Spinal cord (tissue), 9 donors: ENCODE measurements at regions not wholly inside any gene's neighbourhood (a gene's known extent, or its start where the extent isn't known, plus 50 kb on each side); places are given as distances from the start of the nearest gene placed in this dataset.
"Not testable (repeated sequence)": the region's sequence is repeated elsewhere in the genome, so short reads cannot be mapped to it uniquely, and the experiment has no call there.

Source experiments
- DNase-seq, 6 donors: peaks; one replicate each; pipeline versions ENCODE4 v3.0.0 to v3.0.0-alpha.2; 2013 to 2015; ENCODE audit warnings: low spot score in 6 of 6, low read depth in 4 of 6
- H3K27ac ChIP-seq: one replicate; pipeline ENCODE4 v1.5.1; 2013; ENCODE audit warnings: low read depth, low read length, control low read depth
- H3K27me3 ChIP-seq: one replicate; pipeline ENCODE4 v1.6.1; 2013; ENCODE audit warnings: low read length; ENCODE audit not compliant: control insufficient read depth, insufficient read depth
- H3K36me3 ChIP-seq: one replicate; pipeline ENCODE4 v1.6.1; 2013; ENCODE audit warnings: low read length; ENCODE audit not compliant: control insufficient read depth, insufficient read depth
- H3K4me1 ChIP-seq: one replicate; pipeline ENCODE4 v1.6.1; 2013; ENCODE audit warnings: low read length; ENCODE audit not compliant: control insufficient read depth, insufficient read depth
- H3K4me3 ChIP-seq: one replicate; pipeline ENCODE4 v1.5.1; 2013; ENCODE audit warnings: low read depth, low read length, control low read depth
- H3K9me3 ChIP-seq: one replicate; pipeline ENCODE4 v1.6.1; 2013; ENCODE audit warnings: low read length; ENCODE audit not compliant: control insufficient read depth, insufficient read depth
- WGBS: methylation state at CpG from one replicate; pipeline ENCODE4 v1.1.5; 2013; ENCODE audit warnings: missing lambda C conversion rate; ENCODE audit not compliant: insufficient coverage; 5-methylcytosine and 5-hydroxymethylcytosine counted together
- donor health status: healthy.

DNA sequence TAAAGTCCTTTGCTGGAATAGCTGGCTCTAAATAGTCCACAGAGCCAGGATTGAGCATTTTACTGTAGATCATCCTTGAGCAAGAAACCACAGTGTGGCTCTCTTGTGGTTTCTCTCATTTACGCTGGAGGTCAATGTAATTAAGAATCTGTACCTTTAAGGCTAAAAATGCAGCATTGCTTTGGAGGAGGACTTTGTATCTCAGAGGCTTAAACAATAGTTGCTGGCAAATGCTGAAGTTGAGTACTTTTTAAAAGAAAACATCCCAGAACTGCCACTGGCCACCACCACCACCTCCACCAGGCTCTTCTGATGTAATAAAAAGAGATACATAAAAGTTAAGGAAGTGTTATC is 177.3 kb upstream of the ADAMTSL1 start:
- Histone ChIP-seq H3K4me1 (no peaks in the 10 kb centered on the region), H3K27me3 (no peaks in the 10 kb centered on the region), H3K27ac (no peak overlapping the region), H3K4me3 (no peak overlapping the region), H3K9me3 (no peaks in the 10 kb centered on the region), H3K36me3 (no peaks in the 10 kb centered on the region)
- WGBS = 50% methylated on average over 1 of the region's 1 CpG
- DNase-seq = no peak

DNA sequence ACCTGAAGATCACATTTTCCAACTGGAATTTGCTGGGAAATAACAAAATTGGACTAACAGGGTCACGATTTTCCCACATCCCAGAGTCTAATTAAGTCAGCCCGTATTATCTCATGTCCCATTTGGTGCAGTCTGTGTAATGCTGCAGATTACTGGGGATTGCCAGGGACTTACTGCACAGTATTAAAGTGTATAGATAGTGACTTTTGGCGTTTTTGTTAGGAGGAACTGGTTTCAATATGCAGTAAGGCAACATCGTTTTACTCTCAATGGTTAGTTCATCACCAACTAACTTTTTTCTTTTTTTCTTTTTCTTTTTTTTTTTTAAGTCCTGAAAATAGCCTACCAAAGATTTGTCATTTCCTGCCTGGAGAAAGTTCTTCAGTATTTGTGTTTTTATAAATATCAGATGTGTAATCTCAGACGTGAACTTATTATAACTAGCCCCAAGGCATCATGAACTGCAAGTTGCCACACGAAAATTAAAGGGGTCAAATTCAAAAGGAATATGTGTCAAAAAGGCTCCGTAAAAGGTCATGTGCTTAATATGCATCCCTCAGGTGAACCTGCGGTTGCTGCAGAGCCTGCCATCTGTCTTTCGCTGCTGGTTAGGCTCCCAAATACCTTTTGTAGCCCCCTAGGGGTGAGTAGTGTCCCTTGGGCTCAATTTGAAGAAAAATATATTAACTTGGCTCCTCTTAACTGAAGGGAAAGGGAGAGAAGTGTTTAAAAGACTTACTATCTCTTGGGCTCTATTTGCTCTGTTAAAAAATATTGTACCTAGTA is 176.7 kb upstream of the ADAMTSL1 start:
- H3K27ac ChIP-seq = no peak overlapping the region
- 65% methylated on average over 3 of the region's 9 CpGs for WGBS
- DNase-seq = peak in 1 of 6 donors; percentile 63
- H3K4me1 ChIP-seq = no peaks in the 10 kb centered on the region
- H3K27me3 ChIP-seq = no peaks in the 10 kb centered on the region
- no peaks in the 10 kb centered on the region for H3K9me3 ChIP-seq
- H3K36me3 ChIP-seq = no peaks in the 10 kb centered on the region
- H3K4me3 ChIP-seq = no peak overlapping the region

DNA sequence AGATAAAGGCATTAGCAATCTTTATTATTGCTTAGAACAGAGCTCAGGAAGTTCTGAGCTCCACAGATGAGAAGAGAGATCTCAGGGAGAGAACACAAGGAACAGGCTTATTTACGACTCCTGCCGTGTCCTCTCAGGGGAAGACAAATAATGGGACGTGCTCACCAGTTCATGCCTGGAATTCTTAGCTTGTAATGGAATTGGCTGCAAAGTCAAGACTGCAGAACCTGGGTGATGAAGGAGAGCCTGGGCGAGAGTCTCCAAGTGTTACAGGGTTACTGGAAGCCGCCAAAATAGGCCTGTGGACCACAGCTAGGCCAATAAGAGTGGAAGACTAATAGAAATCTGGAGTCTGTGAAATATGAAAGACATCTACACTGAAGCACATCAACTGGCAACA is 174.5 kb upstream of the ADAMTSL1 start:
- no peaks in the 10 kb centered on the region for H3K36me3 ChIP-seq
- DNase-seq = no peak
- no peaks in the 10 kb centered on the region for H3K4me1 ChIP-seq
- H3K27me3 ChIP-seq = no peaks in the 10 kb centered on the region
- H3K9me3 ChIP-seq = no peaks in the 10 kb centered on the region
- 67% methylated on average over 4 of the region's 5 CpGs for WGBS
- no peak overlapping the region for H3K4me3 ChIP-seq
- H3K27ac ChIP-seq = no peak overlapping the region

DNA sequence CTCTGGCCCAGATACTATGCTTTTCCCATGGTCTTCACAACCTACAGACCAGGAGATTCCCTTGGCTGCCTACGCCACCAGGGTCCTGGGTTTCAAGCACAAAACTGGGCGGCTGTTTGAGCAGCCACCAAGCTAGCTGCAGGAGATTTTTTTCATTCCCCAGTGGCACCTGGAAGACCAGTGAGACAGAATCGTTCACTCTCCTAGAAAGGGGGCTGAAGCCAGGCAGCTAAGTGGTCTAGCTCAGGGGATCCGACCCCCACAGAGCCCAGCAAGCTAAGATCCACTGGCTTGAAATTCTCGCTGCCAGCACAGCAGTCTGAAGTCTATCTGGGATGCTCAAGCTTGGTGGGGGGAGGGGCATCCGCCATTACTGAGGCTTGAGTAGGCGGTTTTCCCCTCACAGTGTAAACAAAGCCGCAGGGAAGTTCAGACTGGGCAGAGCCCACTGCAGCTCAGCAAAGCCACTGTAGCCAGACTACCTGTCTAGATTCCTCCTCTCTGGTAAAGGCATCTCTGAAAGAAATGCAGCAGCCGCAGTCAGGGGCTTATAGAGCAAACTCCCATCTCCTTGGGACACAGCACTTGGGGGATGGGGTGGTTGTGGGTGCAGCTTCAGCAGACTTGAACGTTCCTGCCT is 168.7 kb upstream of the ADAMTSL1 start:
- WGBS = 65% methylated on average over 9 of the region's 10 CpGs
- not testable (repeated sequence) for H3K27ac ChIP-seq, H3K9me3 ChIP-seq, H3K27me3 ChIP-seq, H3K36me3 ChIP-seq, H3K4me3 ChIP-seq, DNase-seq, H3K4me1 ChIP-seq

DNA sequence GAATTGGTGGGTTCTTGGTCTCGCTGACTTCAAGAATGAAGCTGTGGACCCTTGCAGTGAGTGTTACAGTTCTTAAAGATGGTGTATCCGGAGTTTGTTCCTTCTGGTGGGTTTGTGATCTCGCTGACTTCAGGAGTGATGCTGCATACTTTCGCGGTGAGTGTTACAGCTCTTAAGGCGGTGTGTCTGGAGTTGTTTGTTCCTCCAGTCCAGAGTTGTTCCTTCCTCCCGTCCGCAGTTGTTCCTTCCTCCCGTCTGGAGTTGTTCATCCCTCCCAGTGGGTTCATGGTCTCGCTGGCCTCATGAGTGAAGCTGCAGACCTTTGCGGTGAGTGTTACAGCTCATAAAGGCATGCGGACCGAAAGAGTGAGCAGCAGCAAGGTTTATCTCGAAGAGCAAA is 159.6 kb upstream of the ADAMTSL1 start:
- H3K4me1 ChIP-seq = no peaks in the 10 kb centered on the region
- no peak overlapping the region for H3K27ac ChIP-seq
- no peaks in the 10 kb centered on the region for H3K36me3 ChIP-seq
- 94% methylated on average over 11 of the region's 14 CpGs for WGBS
- H3K27me3 ChIP-seq = no peaks in the 10 kb centered on the region
- no peaks in the 10 kb centered on the region for H3K9me3 ChIP-seq
- H3K4me3 ChIP-seq = no peak overlapping the region
- DNase-seq = no peak

DNA sequence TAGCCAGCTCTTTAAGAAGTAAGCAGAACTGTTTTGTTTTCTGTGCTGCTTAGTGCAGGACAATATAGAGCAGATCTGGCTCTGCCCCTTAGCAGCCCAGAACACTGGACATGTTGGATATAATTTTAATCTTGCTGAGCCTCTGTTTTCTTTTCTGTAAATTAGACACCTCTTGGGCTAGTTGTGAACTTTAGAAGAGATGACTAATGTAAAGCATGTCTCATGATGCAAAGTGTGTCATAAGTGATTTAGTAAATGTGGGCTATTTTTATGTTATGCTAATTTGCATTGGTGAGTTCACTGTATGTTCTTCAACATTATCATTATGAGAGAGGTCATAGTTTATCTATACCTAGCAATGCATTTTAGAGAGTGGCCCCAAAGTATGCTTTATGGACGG is 156.1 kb upstream of the ADAMTSL1 start:
- Histone ChIP-seq H3K27ac (no peak overlapping the region), H3K4me3 (no peak overlapping the region), H3K9me3 (no peaks in the 10 kb centered on the region), H3K27me3 (no peaks in the 10 kb centered on the region), H3K4me1 (no peaks in the 10 kb centered on the region), H3K36me3 (no peaks in the 10 kb centered on the region)
- no CpG with 5 or more reads among the region's 1 CpG for WGBS
- no peak for DNase-seq

DNA sequence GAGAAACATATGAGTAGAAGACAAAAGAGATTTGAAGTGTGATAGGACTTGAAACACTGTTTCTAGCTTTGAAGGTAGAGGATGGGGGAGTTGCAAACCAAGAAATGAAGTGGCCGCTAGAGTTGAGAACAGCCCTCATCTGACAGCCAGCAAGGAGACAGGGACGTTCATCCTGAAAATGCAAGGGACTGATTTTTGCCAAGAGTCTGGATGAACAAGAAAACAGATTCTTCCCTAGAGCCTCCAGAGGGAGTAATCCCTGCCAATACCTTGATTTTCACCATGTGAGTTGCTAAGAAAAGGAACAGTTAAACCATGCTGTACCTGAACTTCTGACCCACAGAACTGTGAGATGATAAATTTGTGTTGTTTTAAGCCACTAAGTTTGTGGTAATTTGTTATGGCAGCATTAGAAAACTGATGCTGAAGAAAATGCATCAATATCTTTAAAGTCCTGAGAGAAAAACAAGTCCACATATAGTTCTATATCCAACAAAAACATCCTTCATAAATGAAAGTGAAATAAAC is 154.0 kb upstream of the ADAMTSL1 start:
- Histone ChIP-seq H3K4me1 (no peaks in the 10 kb centered on the region), H3K4me3 (no peak overlapping the region), H3K9me3 (no peaks in the 10 kb centered on the region), H3K27ac (no peak overlapping the region), H3K27me3 (no peaks in the 10 kb centered on the region), H3K36me3 (no peaks in the 10 kb centered on the region)
- 57% methylated on average over 2 of the region's 2 CpGs for WGBS
- DNase-seq = no peak

DNA sequence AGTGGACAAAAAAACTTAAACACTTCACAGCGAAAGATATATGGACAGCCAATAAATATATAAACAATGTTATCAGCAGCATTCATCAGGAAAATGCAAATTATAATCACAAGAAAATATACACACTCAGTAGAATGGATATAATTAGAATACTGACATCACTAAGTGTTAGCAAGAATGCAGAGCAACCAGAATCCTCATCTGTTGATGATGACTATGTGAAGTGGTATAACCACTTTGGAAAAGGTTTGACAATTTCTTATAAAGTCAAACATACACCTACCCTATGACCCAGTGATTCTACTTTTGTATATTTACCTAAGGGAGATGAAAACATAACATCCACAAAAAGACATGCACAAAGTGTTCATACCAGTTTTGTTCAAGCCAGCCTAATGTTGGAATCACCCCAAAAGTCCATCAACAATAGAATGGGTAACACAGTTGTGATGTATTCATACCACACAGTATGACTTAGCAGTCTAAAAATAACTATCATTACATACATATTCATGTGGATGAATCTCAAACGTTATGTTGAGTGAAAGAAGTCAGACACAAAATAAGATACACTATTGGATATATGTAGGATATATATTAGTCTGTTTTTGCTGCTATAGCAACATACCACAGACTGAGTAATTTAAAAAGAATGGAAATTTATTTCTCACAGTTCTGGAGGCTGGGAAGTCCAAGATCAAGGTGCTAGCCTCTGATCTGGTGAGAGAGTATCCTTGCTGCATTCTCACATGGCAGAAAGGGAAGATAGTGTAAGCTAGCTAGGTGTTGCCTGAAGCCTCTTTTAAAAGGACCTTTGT is 148.8 kb upstream of the ADAMTSL1 start:
- no peak overlapping the region for H3K27ac ChIP-seq
- no CpG with 5 or more reads among the region's 2 CpGs for WGBS
- no peak overlapping the region for H3K4me3 ChIP-seq
- no peaks in the 10 kb centered on the region for H3K4me1 ChIP-seq
- H3K27me3 ChIP-seq = no peaks in the 10 kb centered on the region
- no peaks in the 10 kb centered on the region for H3K36me3 ChIP-seq
- no peak for DNase-seq
- H3K9me3 ChIP-seq = no peaks in the 10 kb centered on the region

DNA sequence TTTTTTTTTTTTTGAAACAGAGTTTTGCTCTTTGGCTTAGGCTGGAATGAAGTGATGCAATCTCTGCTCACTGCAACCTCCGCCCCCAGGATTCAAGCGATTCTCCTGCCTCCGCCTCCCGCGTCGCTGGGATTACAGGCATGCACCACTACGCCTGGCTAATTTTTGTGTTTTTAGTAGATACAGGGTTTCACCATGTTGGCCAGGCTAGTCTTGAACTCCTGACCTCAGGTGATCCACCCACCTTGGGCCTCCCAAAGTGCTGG is 148.3 kb upstream of the ADAMTSL1 start:
- DNase-seq, H3K27ac ChIP-seq, H3K36me3 ChIP-seq, H3K4me3 ChIP-seq, H3K4me1 ChIP-seq, H3K9me3 ChIP-seq, H3K27me3 ChIP-seq: not testable (repeated sequence)
- WGBS = 98% methylated on average over 7 of the region's 7 CpGs
